Epithelial cell of prostate (primary cell): ENCODE measurements at regions not wholly inside any gene's neighbourhood (a gene's known extent, or its start where the extent isn't known, plus 50 kb on each side); places are given as distances from the start of the nearest gene placed in this dataset.
A peak's percentile ranks its signal among the peaks of the same experiment; 100 is the strongest.
"Not testable (repeated sequence)": the region's sequence is repeated elsewhere in the genome, so short reads cannot be mapped to it uniquely, and the experiment has no call there.

Source experiments
- DNase-seq: peaks from one replicate; pipeline ENCODE4 v3.0.0-alpha.2; 2011; ENCODE audit warnings: low read depth, low spot score
- H3K27ac ChIP-seq: fragments of 450-650 bp; 2 replicates; pipeline ENCODE4 v1.5.1; 2017; ENCODE audit warnings: mild to moderate bottlenecking

- DNase-seq, result peak; percentile 96
These were observed 357.6 kb upstream of the RPS23 start for GRCh38 chr5:82635561-82636288.

GRCh38 chr5:82628364-82628910, 350.3 kb upstream of the RPS23 start:
- no peak overlapping the region for H3K27ac ChIP-seq
- DNase-seq, result no peak

More at GRCh38 chr5:82635561-82636288, 357.6 kb upstream of the RPS23 start:
- peak overlapping the region; percentile 45 for H3K27ac ChIP-seq

- DNase-seq, H3K27ac ChIP-seq: not testable (repeated sequence)
These were observed 348.9 kb upstream of the RPS23 start for GRCh38 chr5:82626905-82627591.

- not testable (repeated sequence) for H3K27ac ChIP-seq, DNase-seq
These were observed 347.9 kb upstream of the RPS23 start for GRCh38 chr5:82626012-82626411.

GRCh38 chr5:82624062-82624461, 345.9 kb upstream of the RPS23 start:
- no peak for DNase-seq
- H3K27ac ChIP-seq, result no peak overlapping the region

GRCh38 chr5:82622711-82623514, 344.8 kb upstream of the RPS23 start:
- no peak overlapping the region for H3K27ac ChIP-seq
- DNase-seq, result no peak

GRCh38 chr5:82622205-82622604, 344.1 kb upstream of the RPS23 start:
- no peak overlapping the region for H3K27ac ChIP-seq
- DNase-seq, result no peak

- no peak for DNase-seq
- H3K27ac ChIP-seq, result no peak overlapping the region
These were observed 342.9 kb upstream of the RPS23 start for GRCh38 chr5:82620957-82621600.

- no peak for DNase-seq
- no peak overlapping the region for H3K27ac ChIP-seq
These were observed 340.9 kb upstream of the RPS23 start for GRCh38 chr5:82619097-82619496.

- DNase-seq, result no peak
- H3K27ac ChIP-seq, result no peak overlapping the region
These were observed 336.6 kb upstream of the RPS23 start for GRCh38 chr5:82614706-82615105.

GRCh38 chr5:82613891-82614290, 335.7 kb upstream of the RPS23 start:
- H3K27ac ChIP-seq, result no peak overlapping the region
- DNase-seq, result no peak

GRCh38 chr5:82610686-82611085, 332.5 kb upstream of the RPS23 start:
- H3K27ac ChIP-seq, result no peak overlapping the region
- DNase-seq, result no peak

- no peak for DNase-seq
These were observed 327.4 kb upstream of the RPS23 start for GRCh38 chr5:82605441-82605973.

GRCh38 chr5:82603033-82603987, 325.2 kb upstream of the RPS23 start:
- H3K27ac ChIP-seq, result no peak overlapping the region
- DNase-seq, result no peak

More at GRCh38 chr5:82605441-82605973, 327.4 kb upstream of the RPS23 start:
- no peak overlapping the region for H3K27ac ChIP-seq

- no peak for DNase-seq
- no peak overlapping the region for H3K27ac ChIP-seq
These were observed 323.7 kb upstream of the RPS23 start for GRCh38 chr5:82601861-82602260.

- no peak for DNase-seq
- H3K27ac ChIP-seq, result no peak overlapping the region
These were observed 322.9 kb upstream of the RPS23 start for GRCh38 chr5:82601077-82601476.

GRCh38 chr5:82599692-82600091, 321.5 kb upstream of the RPS23 start:
- DNase-seq, result no peak

GRCh38 chr5:82599030-82599429, 320.9 kb upstream of the RPS23 start:
- H3K27ac ChIP-seq, result no peak overlapping the region
- no peak for DNase-seq

More at GRCh38 chr5:82599692-82600091, 321.5 kb upstream of the RPS23 start:
- H3K27ac ChIP-seq, result no peak overlapping the region

- DNase-seq, result no peak
- no peak overlapping the region for H3K27ac ChIP-seq
These were observed 319.3 kb upstream of the RPS23 start for GRCh38 chr5:82597437-82597836.
